ENCODE measurements at regions not wholly inside any gene's neighbourhood (a gene's known extent, or its start where the extent isn't known, plus 50 kb on each side); places are given as distances from the start of the nearest gene placed in this dataset.

- FAIRE-seq (no peak), DNase-seq (ENCODE audit: insufficient read length, low spot score) (no peak)
These were observed 147.4 kb downstream of the NSUN3 start for GRCh38 chr3:94210256-94210655.

DNA sequence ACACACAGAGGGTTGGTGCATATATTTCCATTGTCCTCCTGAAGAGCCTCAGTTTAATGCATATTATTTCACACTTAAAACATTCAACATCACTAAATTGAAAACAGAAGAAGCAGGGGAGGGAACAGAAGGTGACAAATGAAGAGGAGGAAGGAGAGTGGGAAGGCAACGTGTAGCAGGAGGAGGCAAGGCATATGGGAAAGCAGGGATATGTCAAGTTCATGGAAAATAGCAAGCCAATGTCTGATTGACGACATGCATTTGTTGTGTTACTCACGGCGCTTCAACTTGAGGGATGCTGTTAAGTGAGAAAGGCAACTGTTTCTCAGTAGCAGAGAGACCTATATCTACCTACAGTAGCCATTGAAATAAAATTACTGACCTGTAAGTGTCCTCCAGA is 154.5 kb downstream of the NSUN3 start:
- FAIRE-seq (no peak), DNase-seq (ENCODE audit: insufficient read length, low spot score) (no peak)
- TF ChIP-seq, protein P1, sequence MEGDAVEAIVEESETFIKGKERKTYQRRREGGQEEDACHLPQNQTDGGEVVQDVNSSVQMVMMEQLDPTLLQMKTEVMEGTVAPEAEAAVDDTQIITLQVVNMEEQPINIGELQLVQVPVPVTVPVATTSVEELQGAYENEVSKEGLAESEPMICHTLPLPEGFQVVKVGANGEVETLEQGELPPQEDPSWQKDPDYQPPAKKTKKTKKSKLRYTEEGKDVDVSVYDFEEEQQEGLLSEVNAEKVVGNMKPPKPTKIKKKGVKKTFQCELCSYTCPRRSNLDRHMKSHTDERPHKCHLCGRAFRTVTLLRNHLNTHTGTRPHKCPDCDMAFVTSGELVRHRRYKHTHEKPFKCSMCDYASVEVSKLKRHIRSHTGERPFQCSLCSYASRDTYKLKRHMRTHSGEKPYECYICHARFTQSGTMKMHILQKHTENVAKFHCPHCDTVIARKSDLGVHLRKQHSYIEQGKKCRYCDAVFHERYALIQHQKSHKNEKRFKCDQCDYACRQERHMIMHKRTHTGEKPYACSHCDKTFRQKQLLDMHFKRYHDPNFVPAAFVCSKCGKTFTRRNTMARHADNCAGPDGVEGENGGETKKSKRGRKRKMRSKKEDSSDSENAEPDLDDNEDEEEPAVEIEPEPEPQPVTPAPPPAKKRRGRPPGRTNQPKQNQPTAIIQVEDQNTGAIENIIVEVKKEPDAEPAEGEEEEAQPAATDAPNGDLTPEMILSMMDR (IDR thresholded peaks at IDR 0.05; ENCODE audit: insufficient read depth, missing control alignments), result no peak

More at GRCh38 chr3:94210256-94210655, 147.4 kb downstream of the NSUN3 start:
- TF ChIP-seq, protein P1 (IDR thresholded peaks at IDR 0.05; ENCODE audit: insufficient read depth, missing control alignments), result no peak

- TF ChIP-seq, protein P1 (IDR thresholded peaks at IDR 0.05; ENCODE audit: insufficient read depth, missing control alignments), result no peak
- FAIRE-seq (no peak), DNase-seq (ENCODE audit: insufficient read length, low spot score) (no peak)
These were observed 157.6 kb downstream of the NSUN3 start for GRCh38 chr3:94220426-94220825.

DNA sequence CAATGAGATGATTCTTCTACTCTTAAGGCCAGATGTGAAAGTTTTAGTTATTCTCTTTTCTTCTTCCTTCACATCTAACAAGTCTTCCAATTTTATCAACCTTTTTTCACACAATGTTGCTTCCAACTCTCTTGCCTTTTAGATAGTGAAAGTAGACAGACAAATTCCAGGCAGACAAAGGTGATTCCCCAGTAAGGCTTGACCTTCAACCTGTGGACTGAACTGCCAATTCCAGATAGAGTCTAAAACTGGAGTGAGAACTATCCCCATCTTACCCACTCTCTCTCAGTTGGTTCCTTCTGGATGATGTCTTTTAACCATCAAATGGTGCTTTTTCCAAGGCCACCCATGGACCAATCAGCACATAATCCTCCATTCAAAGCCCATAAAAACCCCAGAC is 159.0 kb downstream of the NSUN3 start:
- no peak for FAIRE-seq

DNA sequence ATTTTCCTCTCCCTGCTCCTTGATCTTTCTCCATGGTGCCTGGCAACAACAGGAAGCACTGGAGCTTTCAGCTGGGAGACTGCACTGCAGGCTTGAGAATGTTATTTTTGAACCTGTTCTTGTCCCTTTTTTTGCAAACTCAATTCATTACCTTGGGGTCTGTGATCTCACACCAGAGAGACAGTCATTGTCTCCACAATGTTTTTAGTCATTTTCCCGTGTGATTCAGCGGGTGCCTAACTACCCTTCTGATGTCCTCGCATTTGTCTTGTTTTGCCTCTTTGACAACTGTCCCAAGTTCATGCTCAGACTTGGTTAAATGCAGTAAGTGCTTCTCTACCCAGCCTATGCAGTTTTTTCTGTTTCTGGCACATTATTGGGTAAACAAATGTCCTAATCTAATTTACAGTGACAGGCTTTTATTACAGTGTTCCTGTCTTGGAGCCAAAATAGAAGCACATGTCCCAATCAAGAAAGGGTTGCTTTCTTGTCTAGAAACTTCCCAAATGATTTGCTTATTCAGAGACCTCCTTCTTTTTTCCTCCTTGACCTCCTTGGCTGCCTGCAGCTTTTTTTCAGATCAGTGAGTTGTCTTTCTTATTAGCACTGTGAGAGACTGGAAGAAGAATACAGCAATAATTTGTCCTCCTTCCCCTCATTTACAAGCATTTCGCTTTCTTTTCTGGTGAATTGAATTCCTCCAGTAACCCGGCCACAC is 162.4 kb downstream of the NSUN3 start:
- no peak for DNase-seq (ENCODE audit: insufficient read length, low spot score)
- no peak for FAIRE-seq
- TF ChIP-seq, protein P1 (IDR thresholded peaks at IDR 0.05; ENCODE audit: insufficient read depth, missing control alignments), result no peak

More for the DNA sequence above, 159.0 kb downstream of the NSUN3 start:
- TF ChIP-seq, protein P1 (IDR thresholded peaks at IDR 0.05; ENCODE audit: insufficient read depth, missing control alignments), result no peak
- no peak for DNase-seq (ENCODE audit: insufficient read length, low spot score)

DNA sequence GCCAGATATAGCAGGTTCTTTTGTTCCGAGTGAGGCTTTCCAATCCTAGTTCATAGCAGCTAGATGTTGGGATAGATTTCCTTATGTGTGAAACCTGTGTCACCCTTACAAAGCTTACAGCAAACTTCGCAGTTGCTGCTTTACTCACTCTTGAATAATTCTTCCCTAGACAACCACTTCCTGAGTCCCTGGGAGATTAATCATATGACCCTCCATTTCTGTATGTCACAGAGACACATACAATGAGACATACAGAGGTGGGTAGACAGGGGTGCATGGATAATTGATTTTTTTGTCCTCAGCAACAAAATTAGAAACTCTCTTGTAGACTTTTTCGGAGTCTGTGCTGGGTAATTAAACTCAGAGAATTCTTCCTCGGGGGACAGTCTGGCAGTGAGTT is 163.2 kb downstream of the NSUN3 start:
- TF ChIP-seq, protein P1 (IDR thresholded peaks at IDR 0.05; ENCODE audit: insufficient read depth, missing control alignments), result no peak
- no peak for FAIRE-seq
- no peak for DNase-seq (ENCODE audit: insufficient read length, low spot score)

DNA sequence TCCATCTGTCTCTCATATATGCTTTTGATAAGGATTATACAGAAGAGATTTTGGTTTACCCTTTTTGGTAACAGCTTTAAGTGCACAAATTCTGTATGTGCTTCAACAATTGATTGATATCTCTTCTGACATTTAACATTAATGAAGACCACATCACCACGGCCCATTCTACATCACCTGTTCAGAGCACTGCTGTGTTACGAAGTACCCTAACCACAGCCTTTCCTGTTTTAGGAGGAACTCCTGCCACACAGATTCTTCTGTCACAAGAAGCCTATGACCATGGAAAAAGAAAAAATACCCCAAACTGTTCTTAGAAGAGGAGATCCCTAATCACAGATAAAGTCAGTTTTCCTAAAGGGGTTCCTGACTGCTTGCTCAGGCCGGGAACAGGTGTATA is 170.1 kb downstream of the NSUN3 start:
- FAIRE-seq (no peak), DNase-seq (ENCODE audit: insufficient read length, low spot score) (no peak)
- TF ChIP-seq, protein P1 (IDR thresholded peaks at IDR 0.05; ENCODE audit: insufficient read depth, missing control alignments), result no peak
